ENCODE measurements at regions not wholly inside any gene's neighbourhood (a gene's known extent, or its start where the extent isn't known, plus 50 kb on each side); places are given as distances from the start of the nearest gene placed in this dataset.

DNA sequence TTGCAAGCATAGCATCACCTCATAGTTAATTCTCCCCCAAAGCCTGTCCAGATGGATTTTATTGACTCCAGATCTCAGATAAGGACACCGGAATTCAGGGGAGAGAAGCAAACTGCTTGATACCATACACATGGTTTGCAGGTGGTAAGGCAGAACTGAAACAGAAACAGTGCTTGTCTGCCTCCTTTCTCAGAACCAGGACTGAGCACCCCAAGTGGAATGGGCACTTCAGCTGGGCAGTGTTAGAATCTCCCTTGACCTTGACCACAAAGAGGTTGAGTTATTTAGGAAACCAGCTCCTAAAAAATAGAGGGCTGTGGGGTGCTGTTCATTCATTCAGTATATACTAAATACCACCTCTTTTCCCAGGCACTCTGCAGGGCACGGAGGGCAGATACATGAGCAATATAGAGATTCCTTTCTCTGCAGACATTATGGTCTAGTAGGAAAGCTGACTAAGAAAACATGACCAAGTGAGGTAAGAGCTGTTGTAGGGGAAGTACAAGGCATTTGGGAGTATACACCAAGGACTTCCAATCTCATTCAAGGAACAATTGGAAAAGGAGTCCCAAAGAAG lies 185.2 kb downstream of the C1orf94 start (continued):
- TF ChIP-seq RCOR1 (IDR thresholded peaks at IDR 0.05; ENCODE audit: low read depth, low read length), result no peak
- TF ChIP-seq, protein P1, sequence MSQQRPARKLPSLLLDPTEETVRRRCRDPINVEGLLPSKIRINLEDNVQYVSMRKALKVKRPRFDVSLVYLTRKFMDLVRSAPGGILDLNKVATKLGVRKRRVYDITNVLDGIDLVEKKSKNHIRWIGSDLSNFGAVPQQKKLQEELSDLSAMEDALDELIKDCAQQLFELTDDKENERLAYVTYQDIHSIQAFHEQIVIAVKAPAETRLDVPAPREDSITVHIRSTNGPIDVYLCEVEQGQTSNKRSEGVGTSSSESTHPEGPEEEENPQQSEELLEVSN (IDR thresholded peaks at IDR 0.05; ENCODE audit: borderline replicate concordance, low read depth), result no peak

- no peak overlapping the region for H3K27ac ChIP-seq
- no peaks in the 10 kb centered on the region for H3K9me3 ChIP-seq
- ChIA-PET POLR2A (no interaction called here), CTCF (no interaction called here)
- ATAC-seq (no peak), DNase-seq (ENCODE audit: low read depth in 1 of 2, low spot score in 1 of 2) (no peak), FAIRE-seq (no peak)
- 13% methylated on average over 2 of the region's 4 CpGs for WGBS (ENCODE audit: missing lambda C conversion rate)
- no peaks in the 10 kb centered on the region for H3K4me1 ChIP-seq
- H3K4me2 ChIP-seq, result no peak overlapping the region
- H3K4me3 ChIP-seq, result no peak overlapping the region
- TF ChIP-seq, protein P1 (IDR thresholded peaks at IDR 0.05; ENCODE audit: borderline replicate concordance, low read depth), result no peak
- TF ChIP-seq, protein P2, sequence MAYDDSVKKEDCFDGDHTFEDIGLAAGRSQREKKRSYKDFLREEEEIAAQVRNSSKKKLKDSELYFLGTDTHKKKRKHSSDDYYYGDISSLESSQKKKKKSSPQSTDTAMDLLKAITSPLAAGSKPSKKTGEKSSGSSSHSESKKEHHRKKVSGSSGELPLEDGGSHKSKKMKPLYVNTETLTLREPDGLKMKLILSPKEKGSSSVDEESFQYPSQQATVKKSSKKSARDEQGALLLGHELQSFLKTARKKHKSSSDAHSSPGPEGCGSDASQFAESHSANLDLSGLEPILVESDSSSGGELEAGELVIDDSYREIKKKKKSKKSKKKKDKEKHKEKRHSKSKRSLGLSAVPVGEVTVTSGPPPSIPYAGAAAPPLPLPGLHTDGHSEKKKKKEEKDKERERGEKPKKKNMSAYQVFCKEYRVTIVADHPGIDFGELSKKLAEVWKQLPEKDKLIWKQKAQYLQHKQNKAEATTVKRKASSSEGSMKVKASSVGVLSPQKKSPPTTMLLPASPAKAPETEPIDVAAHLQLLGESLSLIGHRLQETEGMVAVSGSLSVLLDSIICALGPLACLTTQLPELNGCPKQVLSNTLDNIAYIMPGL (CRISPR knock-in tag; IDR thresholded peaks at IDR 0.05; ENCODE audit: borderline replicate concordance), result no peak
- TF ChIP-seq, protein P3, sequence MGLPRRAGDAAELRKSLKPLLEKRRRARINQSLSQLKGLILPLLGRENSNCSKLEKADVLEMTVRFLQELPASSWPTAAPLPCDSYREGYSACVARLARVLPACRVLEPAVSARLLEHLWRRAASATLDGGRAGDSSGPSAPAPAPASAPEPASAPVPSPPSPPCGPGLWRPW (IDR thresholded peaks at IDR 0.05), result no peak
- TF ChIP-seq HOXB5 (CRISPR knock-in tag; IDR thresholded peaks at IDR 0.05), result no peak
- TF ChIP-seq GATA3 (IDR thresholded peaks at IDR 0.05; ENCODE audit: borderline replicate concordance), result no peak
- TF ChIP-seq POLR2AphosphoS2 (conservative IDR thresholded peaks at IDR 0.05; ENCODE audit: low read length), result no peak
- no peak for TF ChIP-seq BHLHE40 (IDR thresholded peaks at IDR 0.05; ENCODE audit: low read depth, low read length)
- TF ChIP-seq NPAS2 (CRISPR knock-in tag; IDR thresholded peaks at IDR 0.05; ENCODE audit: borderline replicate concordance), result no peak
- TF ChIP-seq CBX2 (IDR thresholded peaks at IDR 0.05; ENCODE audit: borderline replicate concordance, low read depth), result no peak
- TF ChIP-seq, protein P4, sequence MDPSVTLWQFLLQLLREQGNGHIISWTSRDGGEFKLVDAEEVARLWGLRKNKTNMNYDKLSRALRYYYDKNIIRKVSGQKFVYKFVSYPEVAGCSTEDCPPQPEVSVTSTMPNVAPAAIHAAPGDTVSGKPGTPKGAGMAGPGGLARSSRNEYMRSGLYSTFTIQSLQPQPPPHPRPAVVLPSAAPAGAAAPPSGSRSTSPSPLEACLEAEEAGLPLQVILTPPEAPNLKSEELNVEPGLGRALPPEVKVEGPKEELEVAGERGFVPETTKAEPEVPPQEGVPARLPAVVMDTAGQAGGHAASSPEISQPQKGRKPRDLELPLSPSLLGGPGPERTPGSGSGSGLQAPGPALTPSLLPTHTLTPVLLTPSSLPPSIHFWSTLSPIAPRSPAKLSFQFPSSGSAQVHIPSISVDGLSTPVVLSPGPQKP (IDR thresholded peaks at IDR 0.05; ENCODE audit: low read depth, low read length), result no peak
- no peak for TF ChIP-seq ESRRA (IDR thresholded peaks at IDR 0.05; ENCODE audit: borderline replicate concordance, low read length)
- no peak for TF ChIP-seq FOXS1 (CRISPR knock-in tag; IDR thresholded peaks at IDR 0.05)
- TF ChIP-seq MYC (IDR thresholded peaks at IDR 0.05; ENCODE audit: borderline replicate concordance, low read length), result no peak
Observed at GRCh38 chr1:34362949-34363348, 186.2 kb downstream of the C1orf94 start.

GRCh38 chr1:34363447-34363846 lies 186.7 kb downstream of the C1orf94 start:
- CTCF ChIA-PET, result no interaction called here
- FAIRE-seq, result no peak
- POLR2A ChIA-PET, result no interaction called here

GRCh38 chr1:34363915-34364314 lies 187.2 kb downstream of the C1orf94 start:
- WGBS (ENCODE audit: missing lambda C conversion rate), result 2% methylated on average over 4 of the region's 4 CpGs
- Histone ChIP-seq H3K4me2 (no peak overlapping the region), H3K27ac (no peak overlapping the region), H3K9me3 (no peaks in the 10 kb centered on the region), H3K4me1 (no peaks in the 10 kb centered on the region), H3K4me3 (no peak overlapping the region)
- CTCF ChIA-PET, result no interaction called here
- no peak for DNase-seq (ENCODE audit: low read depth in 1 of 2, low spot score in 1 of 2)
- ATAC-seq, result no peak
- no peak for FAIRE-seq
- POLR2A ChIA-PET, result no interaction called here
- TF ChIP-seq POLR2AphosphoS2 (conservative IDR thresholded peaks at IDR 0.05; ENCODE audit: low read length) (no peak), NPAS2 (CRISPR knock-in tag; IDR thresholded peaks at IDR 0.05; ENCODE audit: borderline replicate concordance) (no peak), HEYL (CRISPR knock-in tag; IDR thresholded peaks at IDR 0.05) (no peak), FOXS1 (CRISPR knock-in tag; IDR thresholded peaks at IDR 0.05) (no peak), TP53 (CRISPR knock-in tag; IDR thresholded peaks at IDR 0.05) (no peak), CEBPB (IDR thresholded peaks at IDR 0.05) (no peak), MAX (IDR thresholded peaks at IDR 0.05) (no peak), MAZ (IDR thresholded peaks at IDR 0.05; ENCODE audit: borderline replicate concordance, low read depth, low read length) (no peak), REST (IDR thresholded peaks at IDR 0.05) (no peak), RCOR1 (IDR thresholded peaks at IDR 0.05; ENCODE audit: low read depth, low read length) (no peak), HOXB5 (CRISPR knock-in tag; IDR thresholded peaks at IDR 0.05) (no peak), RNF2 (IDR thresholded peaks at IDR 0.05; ENCODE audit: borderline replicate concordance, low read depth) (no peak)

More at GRCh38 chr1:34363447-34363846, 186.7 kb downstream of the C1orf94 start:
- Histone ChIP-seq H3K4me2 (no peak overlapping the region), H3K4me1 (no peaks in the 10 kb centered on the region), H3K9me3 (no peaks in the 10 kb centered on the region), H3K27ac (no peak overlapping the region), H3K4me3 (no peak overlapping the region)
- ATAC-seq (no peak), DNase-seq (ENCODE audit: low read depth in 1 of 2, low spot score in 1 of 2) (no peak)
- TF ChIP-seq MAFK (IDR thresholded peaks at IDR 0.05; ENCODE audit: partially characterized antibody) (no peak), EHF (CRISPR knock-in tag; IDR thresholded peaks at IDR 0.05) (no peak), HEYL (CRISPR knock-in tag; IDR thresholded peaks at IDR 0.05) (no peak), SREBF2 (IDR thresholded peaks at IDR 0.05) (no peak)
